Thyroid gland (tissue), 4 donors: ENCODE measurements at regions not wholly inside any gene's neighbourhood (a gene's known extent, or its start where the extent isn't known, plus 50 kb on each side); places are given as distances from the start of the nearest gene placed in this dataset.
"Not testable (repeated sequence)": the region's sequence is repeated elsewhere in the genome, so short reads cannot be mapped to it uniquely, and the experiment has no call there.

Experiments used
- DNase-seq, 2 donors: peaks; one replicate each; pipeline ENCODE4 v3.0.0-alpha.2; 2019
- H3K27ac ChIP-seq, 3 donors: fragments of 200-600 bp; sonication (generic); 1 replicate in 2 of 3; 2 replicates in 1 of 3; pipeline ENCODE4 v1.5.1; 2016 to 2019; ENCODE audit warnings: mild to moderate bottlenecking in 1 of 3, moderate library complexity in 1 of 3
- H3K27me3 ChIP-seq: fragments of 200-600 bp; sonication (generic); one replicate; pipeline ENCODE4 v1.5.1; 2019
- H3K36me3 ChIP-seq, 2 donors: fragments of 200-600 bp; sonication (generic); one replicate each; pipeline ENCODE4 v1.5.1; 2016 to 2019
- H3K4me1 ChIP-seq, 2 donors: fragments of 200-600 bp; sonication (generic); one replicate each; pipeline ENCODE4 v1.5.1; 2017 to 2019
- H3K4me3 ChIP-seq, 3 donors: fragments of 200-600 bp; sonication (generic); replicated peaks in 1 of 3; 1 replicate in 2 of 3; 2 replicates in 1 of 3; pipeline ENCODE4 v1.5.1; 2016; ENCODE audit warnings: mild to moderate bottlenecking in 1 of 3
- H3K9me3 ChIP-seq: fragments of 200-600 bp; sonication (generic); one replicate; pipeline ENCODE4 v1.5.1; 2017
- CTCF ChIP-seq, 6 experiments: fragments of 200-600 bp in 3 of 6; fragments of 450-650 bp in 3 of 6; sonication (generic) in 3 of 6; IDR thresholded peaks; one replicate each; pipeline ENCODE4 v1.5.1; 2016 to 2019; ENCODE audit warnings: antibody characterized with exemption in 6 of 6, mild to moderate bottlenecking in 2 of 6, inconsistent platforms in 1 of 6, moderate library complexity in 1 of 6
- POLR2A ChIP-seq, 2 donors: fragments of 450-650 bp; IDR thresholded peaks; one replicate each; pipeline ENCODE4 v1.6.1; 2017; ENCODE audit warnings: antibody characterized with exemption in 2 of 2, mild to moderate bottlenecking in 2 of 2, moderate library complexity in 1 of 2
- WGBS, 2 donors: methylation state at CpG; one replicate each; pipeline ENCODE4 v1.1.5; 2017; 5-methylcytosine and 5-hydroxymethylcytosine counted together
- intact Hi-C: fragments of 100-400 bp; cut with DNase I; formaldehyde crosslinking; loops from one replicate; pipeline ENCODE4 v1.15.1; 2023

GRCh38 chr5:136836093-136836492, 470.7 kb upstream of the TRPC7 start:
- WGBS, 2 donors: 81 to 93% methylated on average over 1 of the region's 1 CpG
- DNase-seq: no peak
- intact Hi-C loops: no loop called here
- no peaks in the 10 kb centered on the region for H3K9me3 ChIP-seq
- H3K36me3 ChIP-seq: no peaks in the 10 kb centered on the region
- no peak overlapping the region for H3K27ac ChIP-seq
- TF ChIP-seq POLR2A (IDR thresholded peaks at IDR 0.05) (no peak), CTCF (IDR thresholded peaks at IDR 0.05) (no peak)
- no peaks in the 10 kb centered on the region for H3K27me3 ChIP-seq
- peaks cover 0 to 9% of the 10 kb centered on the region in 2 donors for H3K4me1 ChIP-seq
- H3K4me3 ChIP-seq: no peak overlapping the region

GRCh38 chr5:136820848-136821247, 455.5 kb upstream of the TRPC7 start:
- no peak overlapping the region for H3K4me3 ChIP-seq
- no peak for TF ChIP-seq POLR2A (IDR thresholded peaks at IDR 0.05)
- no peak for TF ChIP-seq CTCF (IDR thresholded peaks at IDR 0.05)
- H3K9me3 ChIP-seq: no peaks in the 10 kb centered on the region
- H3K4me1 ChIP-seq: no peaks in the 10 kb centered on the region
- no peak for DNase-seq
- intact Hi-C loops: no loop called here
- H3K27ac ChIP-seq: no peak overlapping the region
- H3K36me3 ChIP-seq: no peaks in the 10 kb centered on the region
- 70 to 91% methylated on average over 1 of the region's 1 CpG for WGBS, 2 donors
- no peaks in the 10 kb centered on the region for H3K27me3 ChIP-seq

- H3K4me3 ChIP-seq: no peak overlapping the region
- no peaks in the 10 kb centered on the region for H3K27me3 ChIP-seq
- WGBS, 2 donors: 83 to 100% methylated on average over 1 of the region's 1 CpG
- H3K36me3 ChIP-seq: no peaks in the 10 kb centered on the region
- no peak overlapping the region for H3K27ac ChIP-seq
- no peaks in the 10 kb centered on the region for H3K9me3 ChIP-seq
- no peaks in the 10 kb centered on the region for H3K4me1 ChIP-seq
- TF ChIP-seq CTCF (IDR thresholded peaks at IDR 0.05) (no peak), POLR2A (IDR thresholded peaks at IDR 0.05) (no peak)
- intact Hi-C loops: no loop called here
- DNase-seq: no peak
Measured at GRCh38 chr5:136819526-136820302, 454.4 kb upstream of the TRPC7 start.

GRCh38 chr5:136816327-136816726, 451.0 kb upstream of the TRPC7 start:
- intact Hi-C loops: no loop called here
- DNase-seq: no peak
- no peaks in the 10 kb centered on the region for H3K9me3 ChIP-seq
- no peak overlapping the region for H3K27ac ChIP-seq
- H3K36me3 ChIP-seq: no peaks in the 10 kb centered on the region
- no peak for TF ChIP-seq POLR2A (IDR thresholded peaks at IDR 0.05)
- TF ChIP-seq CTCF (IDR thresholded peaks at IDR 0.05): no peak
- no peaks in the 10 kb centered on the region for H3K4me1 ChIP-seq
- no peak overlapping the region for H3K4me3 ChIP-seq
- no peaks in the 10 kb centered on the region for H3K27me3 ChIP-seq
- WGBS, 2 donors: 86 to 95% methylated on average over 2 of the region's 2 CpGs

GRCh38 chr5:136814619-136815378, 449.5 kb upstream of the TRPC7 start:
- no peak for DNase-seq
- Histone ChIP-seq H3K27me3 (no peaks in the 10 kb centered on the region), H3K4me1 (no peaks in the 10 kb centered on the region), H3K9me3 (no peaks in the 10 kb centered on the region), H3K36me3 (no peaks in the 10 kb centered on the region), H3K4me3 (no peak overlapping the region), H3K27ac (no peak overlapping the region)
- no peak for TF ChIP-seq POLR2A (IDR thresholded peaks at IDR 0.05)
- TF ChIP-seq CTCF (IDR thresholded peaks at IDR 0.05): no peak
- intact Hi-C loops: no loop called here
- WGBS, 2 donors: 78 to 83% methylated on average over 11 of the region's 11 CpGs

- DNase-seq, H3K4me1 ChIP-seq, H3K9me3 ChIP-seq, H3K4me3 ChIP-seq, H3K27ac ChIP-seq, H3K27me3 ChIP-seq, H3K36me3 ChIP-seq, intact Hi-C loops: not testable (repeated sequence)
- 87 to 93% methylated on average over 2 of the region's 2 CpGs for WGBS, 2 donors
Measured at GRCh38 chr5:136812270-136812669, 446.9 kb upstream of the TRPC7 start.
